K562 (cell line): ENCODE measurements at regions not wholly inside any gene's neighbourhood (a gene's known extent, or its start where the extent isn't known, plus 50 kb on each side); places are given as distances from the start of the nearest gene placed in this dataset.

ENCODE experiments used
- BDP1 ChIP-seq: IDR thresholded peaks from 3 replicates; pipeline ENCODE4 v1.6.1; 2011; ENCODE audit not compliant: insufficient read length, insufficient read depth
- CEBPG ChIP-seq, 3 experiments: fragments of 200-800 bp in 1 of 3; sonication (Bioruptor generic) in 1 of 3; sonication (generic) in 1 of 3; formaldehyde crosslinking in 1 of 3; IDR thresholded peaks in 2 of 3; conservative IDR thresholded peaks in 1 of 3; 2 replicates each; pipeline versions ENCODE4 v1.6.1 to v1.8.0; 2016 to 2022; ENCODE audit warnings: missing compliant biosample characterization in 2 of 3, missing genetic modification characterization in 2 of 3, mild to moderate bottlenecking in 1 of 3, missing genetic modification reagents in 1 of 3
- ELF1 ChIP-seq: fragments of 200-800 bp; sonication (Bioruptor generic); IDR thresholded peaks from 2 replicates; pipeline ENCODE4 v1.6.1; 2016; ENCODE audit warnings: missing genetic modification characterization, missing compliant biosample characterization
- ERF ChIP-seq: fragments of 450-650 bp; formaldehyde crosslinking; IDR thresholded peaks from 2 replicates; pipeline ENCODE4 v1.4.0; 2020; ENCODE audit warnings: mild to moderate bottlenecking, mixed read lengths
- ESRRA ChIP-seq: fragments of 450-650 bp; IDR thresholded peaks from 2 replicates; pipeline ENCODE4 v1.6.1; 2014; ENCODE audit warnings: low read depth, mild to moderate bottlenecking, moderate library complexity, borderline replicate concordance
- EZH2 ChIP-seq: IDR thresholded peaks from 2 replicates; pipeline ENCODE4 v1.6.1; 2012; ENCODE audit warnings: low read depth, mild to moderate bottlenecking, inconsistent platforms, low read length, borderline replicate concordance
- RNF2 ChIP-seq: sonication (generic); IDR thresholded peaks from 2 replicates; pipeline ENCODE4 v1.6.1; 2016
- SIN3A ChIP-seq, 2 experiments: fragments of 150-350 bp in 1 of 2; IDR thresholded peaks; 2 replicates each; pipeline ENCODE4 v1.6.1; 2011 to 2016; ENCODE audit warnings: borderline replicate concordance in 2 of 2, low read depth in 2 of 2, low read length in 2 of 2, mild to moderate bottlenecking in 2 of 2, moderate library complexity in 2 of 2; ENCODE audit not compliant: control insufficient read depth in 1 of 2
- ZNF561 ChIP-seq: fragments of 450-650 bp; formaldehyde crosslinking; conservative IDR thresholded peaks from 2 replicates; pipeline ENCODE4 v1.4.0; 2020; ENCODE audit warnings: mild to moderate bottlenecking, moderate library complexity
- TF ChIP-seq, protein P1 (sequence below): fragments of 450-650 bp; IDR thresholded peaks from 2 replicates; pipeline ENCODE4 v1.6.1; 2016; ENCODE audit warnings: mild to moderate bottlenecking, moderate library complexity

DNA sequence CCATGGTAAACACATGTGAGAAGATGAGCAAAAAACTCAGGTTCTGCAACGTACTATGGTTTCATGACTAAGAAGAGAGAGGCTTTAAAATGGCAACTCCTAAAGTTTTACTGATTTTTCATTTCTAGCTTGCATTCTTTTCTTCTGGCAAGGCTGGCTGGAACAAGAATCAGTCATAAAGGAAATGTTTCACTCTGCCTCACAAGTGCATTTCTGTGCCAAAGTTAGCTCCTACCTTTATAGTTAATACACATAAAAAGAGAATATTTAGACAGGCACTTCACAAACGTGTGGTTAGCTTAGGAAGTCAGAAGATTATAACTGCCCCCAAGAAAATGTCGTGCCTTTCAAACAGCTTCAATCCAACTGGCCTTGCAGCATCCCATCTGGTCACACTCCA, 417.1 kb upstream of the CDH11 start:
- no peak for TF ChIP-seq CEBPG (CRISPR knock-in tag; IDR thresholded peaks at IDR 0.05)
- no peak for TF ChIP-seq CEBPG (tag; conservative IDR thresholded peaks at IDR 0.05 in 1 of 2, IDR thresholded peaks at IDR 0.05 in 1 of 2)
- no peak for TF ChIP-seq RNF2
- TF ChIP-seq SIN3A (IDR thresholded peaks at IDR 0.05; ENCODE audit: borderline replicate concordance in 2 of 2, control insufficient read depth in 1 of 2, low read depth in 2 of 2, low read length in 2 of 2) = no peak
- no peak for TF ChIP-seq ZNF561 (CRISPR knock-in tag)
- TF ChIP-seq BDP1 = no peak
- TF ChIP-seq, protein P1, sequence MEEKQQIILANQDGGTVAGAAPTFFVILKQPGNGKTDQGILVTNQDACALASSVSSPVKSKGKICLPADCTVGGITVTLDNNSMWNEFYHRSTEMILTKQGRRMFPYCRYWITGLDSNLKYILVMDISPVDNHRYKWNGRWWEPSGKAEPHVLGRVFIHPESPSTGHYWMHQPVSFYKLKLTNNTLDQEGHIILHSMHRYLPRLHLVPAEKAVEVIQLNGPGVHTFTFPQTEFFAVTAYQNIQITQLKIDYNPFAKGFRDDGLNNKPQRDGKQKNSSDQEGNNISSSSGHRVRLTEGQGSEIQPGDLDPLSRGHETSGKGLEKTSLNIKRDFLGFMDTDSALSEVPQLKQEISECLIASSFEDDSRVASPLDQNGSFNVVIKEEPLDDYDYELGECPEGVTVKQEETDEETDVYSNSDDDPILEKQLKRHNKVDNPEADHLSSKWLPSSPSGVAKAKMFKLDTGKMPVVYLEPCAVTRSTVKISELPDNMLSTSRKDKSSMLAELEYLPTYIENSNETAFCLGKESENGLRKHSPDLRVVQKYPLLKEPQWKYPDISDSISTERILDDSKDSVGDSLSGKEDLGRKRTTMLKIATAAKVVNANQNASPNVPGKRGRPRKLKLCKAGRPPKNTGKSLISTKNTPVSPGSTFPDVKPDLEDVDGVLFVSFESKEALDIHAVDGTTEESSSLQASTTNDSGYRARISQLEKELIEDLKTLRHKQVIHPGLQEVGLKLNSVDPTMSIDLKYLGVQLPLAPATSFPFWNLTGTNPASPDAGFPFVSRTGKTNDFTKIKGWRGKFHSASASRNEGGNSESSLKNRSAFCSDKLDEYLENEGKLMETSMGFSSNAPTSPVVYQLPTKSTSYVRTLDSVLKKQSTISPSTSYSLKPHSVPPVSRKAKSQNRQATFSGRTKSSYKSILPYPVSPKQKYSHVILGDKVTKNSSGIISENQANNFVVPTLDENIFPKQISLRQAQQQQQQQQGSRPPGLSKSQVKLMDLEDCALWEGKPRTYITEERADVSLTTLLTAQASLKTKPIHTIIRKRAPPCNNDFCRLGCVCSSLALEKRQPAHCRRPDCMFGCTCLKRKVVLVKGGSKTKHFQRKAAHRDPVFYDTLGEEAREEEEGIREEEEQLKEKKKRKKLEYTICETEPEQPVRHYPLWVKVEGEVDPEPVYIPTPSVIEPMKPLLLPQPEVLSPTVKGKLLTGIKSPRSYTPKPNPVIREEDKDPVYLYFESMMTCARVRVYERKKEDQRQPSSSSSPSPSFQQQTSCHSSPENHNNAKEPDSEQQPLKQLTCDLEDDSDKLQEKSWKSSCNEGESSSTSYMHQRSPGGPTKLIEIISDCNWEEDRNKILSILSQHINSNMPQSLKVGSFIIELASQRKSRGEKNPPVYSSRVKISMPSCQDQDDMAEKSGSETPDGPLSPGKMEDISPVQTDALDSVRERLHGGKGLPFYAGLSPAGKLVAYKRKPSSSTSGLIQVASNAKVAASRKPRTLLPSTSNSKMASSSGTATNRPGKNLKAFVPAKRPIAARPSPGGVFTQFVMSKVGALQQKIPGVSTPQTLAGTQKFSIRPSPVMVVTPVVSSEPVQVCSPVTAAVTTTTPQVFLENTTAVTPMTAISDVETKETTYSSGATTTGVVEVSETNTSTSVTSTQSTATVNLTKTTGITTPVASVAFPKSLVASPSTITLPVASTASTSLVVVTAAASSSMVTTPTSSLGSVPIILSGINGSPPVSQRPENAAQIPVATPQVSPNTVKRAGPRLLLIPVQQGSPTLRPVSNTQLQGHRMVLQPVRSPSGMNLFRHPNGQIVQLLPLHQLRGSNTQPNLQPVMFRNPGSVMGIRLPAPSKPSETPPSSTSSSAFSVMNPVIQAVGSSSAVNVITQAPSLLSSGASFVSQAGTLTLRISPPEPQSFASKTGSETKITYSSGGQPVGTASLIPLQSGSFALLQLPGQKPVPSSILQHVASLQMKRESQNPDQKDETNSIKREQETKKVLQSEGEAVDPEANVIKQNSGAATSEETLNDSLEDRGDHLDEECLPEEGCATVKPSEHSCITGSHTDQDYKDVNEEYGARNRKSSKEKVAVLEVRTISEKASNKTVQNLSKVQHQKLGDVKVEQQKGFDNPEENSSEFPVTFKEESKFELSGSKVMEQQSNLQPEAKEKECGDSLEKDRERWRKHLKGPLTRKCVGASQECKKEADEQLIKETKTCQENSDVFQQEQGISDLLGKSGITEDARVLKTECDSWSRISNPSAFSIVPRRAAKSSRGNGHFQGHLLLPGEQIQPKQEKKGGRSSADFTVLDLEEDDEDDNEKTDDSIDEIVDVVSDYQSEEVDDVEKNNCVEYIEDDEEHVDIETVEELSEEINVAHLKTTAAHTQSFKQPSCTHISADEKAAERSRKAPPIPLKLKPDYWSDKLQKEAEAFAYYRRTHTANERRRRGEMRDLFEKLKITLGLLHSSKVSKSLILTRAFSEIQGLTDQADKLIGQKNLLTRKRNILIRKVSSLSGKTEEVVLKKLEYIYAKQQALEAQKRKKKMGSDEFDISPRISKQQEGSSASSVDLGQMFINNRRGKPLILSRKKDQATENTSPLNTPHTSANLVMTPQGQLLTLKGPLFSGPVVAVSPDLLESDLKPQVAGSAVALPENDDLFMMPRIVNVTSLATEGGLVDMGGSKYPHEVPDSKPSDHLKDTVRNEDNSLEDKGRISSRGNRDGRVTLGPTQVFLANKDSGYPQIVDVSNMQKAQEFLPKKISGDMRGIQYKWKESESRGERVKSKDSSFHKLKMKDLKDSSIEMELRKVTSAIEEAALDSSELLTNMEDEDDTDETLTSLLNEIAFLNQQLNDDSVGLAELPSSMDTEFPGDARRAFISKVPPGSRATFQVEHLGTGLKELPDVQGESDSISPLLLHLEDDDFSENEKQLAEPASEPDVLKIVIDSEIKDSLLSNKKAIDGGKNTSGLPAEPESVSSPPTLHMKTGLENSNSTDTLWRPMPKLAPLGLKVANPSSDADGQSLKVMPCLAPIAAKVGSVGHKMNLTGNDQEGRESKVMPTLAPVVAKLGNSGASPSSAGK = no peak
- no peak for TF ChIP-seq ERF (CRISPR knock-in tag)
- no peak for TF ChIP-seq EZH2
- TF ChIP-seq ESRRA = no peak
- no peak for TF ChIP-seq ELF1 (tag)
